ENCODE measurements at regions not wholly inside any gene's neighbourhood (a gene's known extent, or its start where the extent isn't known, plus 50 kb on each side); places are given as distances from the start of the nearest gene placed in this dataset.
A peak's percentile ranks its signal among the peaks of the same experiment; 100 is the strongest.

DNA sequence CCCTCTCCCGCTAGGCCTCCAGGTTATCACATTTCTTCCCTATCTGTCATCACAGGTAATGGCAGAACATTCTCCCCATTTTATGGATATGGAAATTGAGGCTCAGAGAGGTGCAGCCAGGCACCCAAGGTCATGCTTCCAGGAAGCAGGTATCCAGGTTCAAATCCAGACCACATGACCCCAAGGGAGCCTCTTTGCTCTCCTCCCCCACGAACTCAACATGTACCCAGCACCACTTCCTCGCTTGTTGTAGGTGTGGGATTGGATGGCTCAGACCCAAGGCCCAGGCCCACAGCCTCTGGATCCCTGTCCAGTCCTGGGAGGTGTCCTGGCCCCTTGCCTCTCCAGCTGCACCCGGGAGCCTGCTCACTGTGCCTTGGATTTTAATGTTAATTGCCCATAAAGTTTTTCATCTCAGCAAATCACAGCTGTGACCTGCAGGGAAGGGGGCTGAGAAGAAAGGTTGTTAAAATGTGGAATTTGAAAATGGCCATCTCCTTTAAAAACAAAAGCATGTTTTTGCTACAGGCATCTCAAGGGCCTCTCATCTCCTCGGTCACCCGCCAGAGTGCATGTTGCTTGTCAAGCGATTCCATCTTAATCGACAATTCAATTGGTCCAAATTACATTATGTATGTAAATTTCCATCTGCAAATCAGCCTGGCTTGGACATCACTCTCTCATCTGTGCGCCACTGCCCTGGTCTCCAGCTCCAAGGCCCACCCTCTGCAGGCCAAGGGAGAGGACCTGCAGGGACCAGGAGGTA, 205.4 kb upstream of the ZMIZ1 start:
- no peak for DNase-seq (ENCODE audit: low read depth)

- no peak for DNase-seq (ENCODE audit: low read depth)
These were observed 204.9 kb upstream of the ZMIZ1 start for GRCh38 chr10:78863906-78864239.

DNA sequence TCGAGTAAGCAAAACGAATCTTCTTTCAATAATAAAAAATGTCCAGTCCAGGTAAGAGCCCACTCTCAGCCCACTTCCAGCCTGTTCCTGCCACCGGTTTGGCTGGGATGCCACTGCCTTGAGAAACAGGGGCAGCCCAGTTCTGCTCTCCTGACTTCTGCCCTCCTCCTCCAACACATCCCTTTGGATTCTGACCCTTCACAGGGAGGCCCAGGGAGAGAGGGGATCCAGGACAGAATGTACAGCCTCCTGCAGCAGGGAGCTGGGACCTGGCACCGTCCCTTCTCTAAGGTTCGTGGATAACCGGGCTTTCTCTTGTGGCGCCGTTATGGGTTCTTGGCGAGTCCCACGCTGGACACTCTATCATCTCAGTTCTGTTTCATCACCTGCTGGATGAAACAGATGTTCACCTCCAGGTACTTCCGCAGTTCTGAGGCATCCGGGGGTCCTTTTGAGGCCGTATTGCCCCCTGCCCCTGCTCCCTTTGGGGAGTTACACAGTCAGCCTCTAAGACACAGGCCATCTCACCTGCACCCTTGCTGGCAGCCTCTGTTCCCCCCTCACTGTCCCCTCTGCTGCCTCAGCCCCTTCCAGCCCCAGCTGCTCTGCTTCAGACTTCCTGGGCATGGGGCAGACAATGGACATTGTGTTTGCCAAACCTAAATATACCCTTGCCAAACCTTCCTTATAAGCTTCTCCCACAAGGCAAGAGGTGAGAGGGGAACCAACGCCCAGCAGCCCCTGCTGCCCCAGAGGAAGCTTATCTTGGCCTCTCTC, 203.8 kb upstream of the ZMIZ1 start:
- DNase-seq (ENCODE audit: low read depth), result no peak

DNA sequence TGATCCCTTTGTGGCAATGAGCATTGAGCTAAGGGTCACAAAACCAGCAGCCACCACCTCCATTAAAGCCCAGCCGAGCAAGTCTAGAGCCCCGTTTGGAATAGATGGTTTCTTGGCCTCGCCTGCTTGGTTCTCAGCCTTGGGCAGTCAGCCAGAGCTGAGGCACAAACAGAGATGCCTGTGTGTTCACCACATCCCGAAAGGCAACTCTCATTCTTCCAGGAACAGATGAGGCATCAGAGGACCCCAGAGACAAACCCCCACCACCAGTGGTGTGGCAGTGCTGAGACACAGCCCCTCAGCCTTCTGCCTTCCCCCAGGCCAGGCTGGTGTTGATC, 203.3 kb upstream of the ZMIZ1 start:
- DNase-seq (ENCODE audit: low read depth), result peak; percentile 13

DNA sequence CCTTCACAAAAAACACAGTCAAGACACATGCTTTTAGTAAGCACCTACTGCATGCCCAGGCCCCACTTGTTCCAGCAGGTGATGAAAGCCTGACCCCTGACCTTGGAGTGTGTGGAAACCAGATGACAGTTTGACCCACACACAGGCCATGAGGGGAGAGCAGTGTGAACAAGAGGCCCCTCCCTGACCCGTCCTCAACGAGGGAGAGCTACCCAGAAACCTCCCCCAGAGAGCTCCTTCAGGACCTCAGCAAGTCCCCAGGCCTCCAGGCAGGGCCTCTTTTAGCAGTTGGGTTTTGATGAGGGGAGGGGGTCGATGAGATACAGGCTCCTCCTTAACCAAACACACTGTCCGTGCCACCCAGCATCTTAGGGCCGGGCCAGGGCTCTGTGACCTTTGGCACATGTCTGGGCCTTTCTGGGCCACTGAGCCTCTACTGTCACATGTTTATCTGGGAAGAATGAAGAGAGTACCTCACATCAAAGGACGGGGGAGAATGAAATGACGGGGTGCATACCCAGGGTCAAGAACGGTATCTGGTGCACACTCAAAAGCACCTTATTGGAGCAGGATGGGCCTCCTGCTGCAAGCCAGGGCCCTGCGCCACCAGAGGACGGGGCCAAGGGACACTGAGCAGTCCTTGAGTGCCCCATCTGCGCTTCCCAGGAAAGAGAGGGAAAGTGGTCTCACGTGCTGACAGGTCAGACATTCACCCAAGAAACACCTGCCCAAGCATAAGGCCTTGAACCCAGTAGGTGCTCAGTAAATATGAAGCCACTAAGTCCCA, 202.6 kb upstream of the ZMIZ1 start:
- DNase-seq (ENCODE audit: low read depth), result no peak

DNA sequence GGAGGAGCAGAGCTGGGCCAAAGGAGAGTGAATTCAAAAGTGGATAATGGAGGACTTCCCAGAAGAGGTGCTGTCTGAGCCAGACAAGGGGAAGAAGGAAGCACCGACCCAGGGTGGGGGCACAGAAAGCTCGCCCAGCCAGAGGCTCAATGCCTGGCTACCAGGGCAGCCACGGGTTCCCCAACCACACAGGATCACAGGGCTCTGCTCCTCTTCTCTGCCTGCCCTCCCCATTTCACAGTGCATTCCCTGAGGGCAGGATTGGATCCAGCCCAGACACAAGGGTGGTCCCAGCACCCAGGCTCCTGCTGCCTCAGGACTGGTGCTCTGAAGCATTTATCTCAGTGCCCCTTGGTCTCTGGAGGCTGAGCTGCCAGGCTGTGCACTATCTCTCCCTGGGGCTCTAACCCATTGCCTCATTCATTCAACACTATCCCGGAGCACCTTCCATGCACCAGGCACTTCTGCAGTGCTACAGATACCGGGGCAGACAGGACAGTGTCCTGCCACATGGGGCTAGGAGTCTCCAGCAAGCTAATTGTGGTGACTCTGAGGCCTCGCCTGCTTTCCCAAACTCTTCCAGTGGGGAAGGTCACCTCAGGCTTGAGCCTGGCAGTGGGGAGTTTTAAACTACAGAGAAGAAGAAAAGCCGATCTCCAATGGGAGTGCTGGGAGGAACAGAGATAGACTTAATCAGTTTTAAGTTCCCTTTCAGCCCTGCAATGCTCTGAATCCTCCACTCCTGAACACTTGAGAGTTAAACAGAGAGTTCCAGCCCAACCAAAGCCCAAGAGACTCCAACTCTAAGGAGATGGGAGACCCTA, 201.8 kb upstream of the ZMIZ1 start:
- DNase-seq (ENCODE audit: low read depth), result no peak

GRCh38 chr10:78867555-78867939, 201.2 kb upstream of the ZMIZ1 start:
- no peak for DNase-seq (ENCODE audit: low read depth)

DNA sequence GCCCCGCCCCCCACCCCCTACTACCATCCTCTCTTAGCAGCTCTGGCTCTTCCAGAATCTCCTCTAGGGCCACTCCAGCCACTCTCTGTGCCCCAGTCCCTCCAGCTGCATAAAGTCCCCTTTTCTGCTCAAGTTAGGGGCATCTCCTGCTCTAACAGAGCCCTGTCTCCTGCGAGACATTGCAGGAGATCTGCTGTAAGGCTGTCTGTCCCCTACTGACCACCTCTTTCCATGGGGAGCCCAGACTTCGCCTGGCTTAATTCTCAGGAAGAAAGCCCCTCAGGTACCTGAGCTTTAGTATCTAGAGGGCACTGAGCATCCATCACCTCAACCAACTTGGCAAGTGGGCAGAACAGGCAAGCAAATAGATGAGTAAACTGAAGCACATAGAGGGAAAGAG, 200.7 kb upstream of the ZMIZ1 start:
- no peak for DNase-seq (ENCODE audit: low read depth)

DNA sequence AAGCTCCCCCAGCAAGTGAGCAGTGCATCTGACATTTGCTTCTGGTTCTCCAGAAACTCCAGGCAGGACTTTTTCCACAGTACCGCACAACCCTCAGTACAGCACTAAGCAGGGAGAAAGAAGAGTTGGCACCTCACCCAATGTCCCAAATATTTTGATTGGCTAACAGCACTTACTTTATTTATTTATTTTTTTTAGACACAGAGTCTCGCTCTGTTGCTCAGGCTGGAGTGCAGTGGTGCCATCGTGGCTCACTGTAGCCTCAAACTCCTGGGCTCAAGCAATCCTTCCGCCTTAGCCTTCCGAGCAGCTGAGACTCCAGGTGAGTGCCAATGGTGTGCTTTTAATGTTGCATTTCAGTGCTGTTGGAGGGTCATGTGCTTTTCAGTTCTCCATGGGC, 200.3 kb upstream of the ZMIZ1 start:
- DNase-seq (ENCODE audit: low read depth), result no peak

GRCh38 chr10:78868861-78869260, 199.9 kb upstream of the ZMIZ1 start:
- no peak for DNase-seq (ENCODE audit: low read depth)

DNA sequence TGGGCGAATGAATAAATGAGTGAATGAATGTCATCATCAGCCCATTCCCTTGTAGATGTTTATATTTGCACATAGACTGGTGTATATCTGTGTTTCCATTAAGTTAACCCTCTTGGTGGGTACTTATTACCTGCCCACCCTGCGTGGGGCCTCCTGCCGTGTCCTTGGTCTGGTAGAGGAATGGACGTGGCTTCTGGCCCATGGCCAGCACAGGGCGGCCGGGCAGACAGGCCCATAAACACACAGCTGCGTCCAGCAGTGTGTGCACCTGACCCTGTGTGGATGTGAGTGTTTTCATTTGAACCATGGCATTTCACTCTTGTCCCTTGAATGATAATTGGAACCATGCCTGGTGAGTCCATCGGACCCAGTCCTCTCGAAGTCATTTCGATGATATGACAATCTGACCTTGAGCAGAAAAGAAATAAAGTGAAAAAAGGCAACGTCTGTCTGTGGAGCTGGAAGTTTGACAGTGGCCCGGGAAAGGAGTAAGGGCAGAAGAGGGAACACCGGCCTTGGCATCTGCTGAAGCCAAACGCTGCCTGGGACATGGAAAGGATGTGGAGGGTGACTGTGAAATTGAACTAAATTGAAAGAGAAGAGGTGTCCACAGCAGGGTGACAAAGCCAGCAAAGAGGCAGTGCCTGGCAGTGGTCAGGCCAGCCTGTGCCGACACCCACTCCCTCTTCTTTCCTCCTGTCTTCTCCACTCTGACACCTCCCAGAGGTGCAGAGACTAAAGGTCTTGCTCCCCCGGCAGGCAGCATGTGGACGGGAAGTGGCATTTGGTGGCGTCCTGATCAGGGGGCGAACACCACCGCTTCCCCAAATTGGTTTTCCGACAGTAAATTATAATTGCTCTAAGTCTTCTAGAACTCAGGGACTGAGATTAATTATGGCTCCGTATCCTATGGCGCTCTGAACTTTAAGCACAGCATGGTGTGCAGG, 199.0 kb upstream of the ZMIZ1 start:
- no peak for DNase-seq (ENCODE audit: low read depth)

- no peak for DNase-seq (ENCODE audit: low read depth)
These were observed 198.3 kb upstream of the ZMIZ1 start for GRCh38 chr10:78870458-78870857.

GRCh38 chr10:78871796-78872195, 197.0 kb upstream of the ZMIZ1 start:
- DNase-seq (ENCODE audit: low read depth), result no peak

- DNase-seq (ENCODE audit: low read depth), result no peak
These were observed 195.4 kb upstream of the ZMIZ1 start for GRCh38 chr10:78873413-78873812.

DNA sequence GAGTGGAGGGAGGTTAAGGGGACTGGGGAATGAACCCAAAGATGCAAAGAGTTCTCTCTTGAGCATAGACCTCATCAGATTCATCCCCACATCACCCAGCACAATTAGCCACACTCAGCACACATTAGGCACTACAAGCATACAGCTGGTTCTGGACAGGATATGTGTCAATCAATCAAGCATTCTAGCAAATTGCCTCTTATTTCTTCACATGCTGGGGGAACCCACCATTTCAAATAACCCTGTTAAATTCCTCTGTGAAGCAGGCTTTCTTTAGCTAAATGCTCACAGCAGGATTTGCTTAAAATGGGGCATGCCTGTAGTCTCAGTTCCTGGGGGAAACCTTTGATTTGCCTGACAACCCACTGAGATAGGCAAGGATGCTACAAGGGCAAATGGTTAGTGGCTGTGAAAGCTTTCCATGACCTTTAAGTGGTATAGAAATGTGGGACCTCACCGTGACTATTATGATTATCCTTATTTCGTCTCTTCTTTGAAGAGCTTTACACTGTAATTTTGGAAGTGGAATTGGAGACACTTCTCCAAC, 193.4 kb upstream of the ZMIZ1 start:
- DNase-seq (ENCODE audit: low read depth), result no peak

- no peak for DNase-seq (ENCODE audit: low read depth)
These were observed 192.8 kb upstream of the ZMIZ1 start for GRCh38 chr10:78875932-78876331.

DNA sequence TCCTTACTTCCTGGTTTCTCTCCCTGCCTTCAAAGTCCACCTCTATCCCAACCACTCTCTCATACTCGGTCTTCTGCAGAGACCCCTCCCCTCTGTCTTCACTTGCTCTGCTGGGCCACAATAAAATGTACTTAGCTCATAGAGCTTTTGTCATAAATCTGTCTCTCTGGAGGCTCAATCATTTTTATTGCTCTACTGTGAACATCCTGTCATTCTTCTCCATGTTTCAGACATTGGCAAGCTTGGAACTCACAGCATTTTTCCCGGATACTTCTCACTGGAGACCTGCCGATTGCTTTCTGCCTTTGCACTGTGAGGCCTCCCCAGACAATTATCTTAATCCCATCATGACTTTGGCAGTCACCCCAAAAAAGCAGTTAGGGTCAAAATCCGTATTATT, 192.3 kb upstream of the ZMIZ1 start:
- DNase-seq (ENCODE audit: low read depth), result no peak

- no peak for DNase-seq (ENCODE audit: low read depth)
These were observed 189.1 kb upstream of the ZMIZ1 start for GRCh38 chr10:78879621-78880020.

- DNase-seq (ENCODE audit: low read depth), result no peak
These were observed 182.6 kb upstream of the ZMIZ1 start for GRCh38 chr10:78886129-78886528.

- no peak for DNase-seq (ENCODE audit: low read depth)
These were observed 179.2 kb upstream of the ZMIZ1 start for GRCh38 chr10:78889536-78890063.
